ENCODE measurements at regions not wholly inside any gene's neighbourhood (a gene's known extent, or its start where the extent isn't known, plus 50 kb on each side); places are given as distances from the start of the nearest gene placed in this dataset.

GRCh38 chr9:129242971-129243561 lies 65.0 kb upstream of the IER5L start:
- no peak for DNase-seq (ENCODE audit: low read depth)

DNA sequence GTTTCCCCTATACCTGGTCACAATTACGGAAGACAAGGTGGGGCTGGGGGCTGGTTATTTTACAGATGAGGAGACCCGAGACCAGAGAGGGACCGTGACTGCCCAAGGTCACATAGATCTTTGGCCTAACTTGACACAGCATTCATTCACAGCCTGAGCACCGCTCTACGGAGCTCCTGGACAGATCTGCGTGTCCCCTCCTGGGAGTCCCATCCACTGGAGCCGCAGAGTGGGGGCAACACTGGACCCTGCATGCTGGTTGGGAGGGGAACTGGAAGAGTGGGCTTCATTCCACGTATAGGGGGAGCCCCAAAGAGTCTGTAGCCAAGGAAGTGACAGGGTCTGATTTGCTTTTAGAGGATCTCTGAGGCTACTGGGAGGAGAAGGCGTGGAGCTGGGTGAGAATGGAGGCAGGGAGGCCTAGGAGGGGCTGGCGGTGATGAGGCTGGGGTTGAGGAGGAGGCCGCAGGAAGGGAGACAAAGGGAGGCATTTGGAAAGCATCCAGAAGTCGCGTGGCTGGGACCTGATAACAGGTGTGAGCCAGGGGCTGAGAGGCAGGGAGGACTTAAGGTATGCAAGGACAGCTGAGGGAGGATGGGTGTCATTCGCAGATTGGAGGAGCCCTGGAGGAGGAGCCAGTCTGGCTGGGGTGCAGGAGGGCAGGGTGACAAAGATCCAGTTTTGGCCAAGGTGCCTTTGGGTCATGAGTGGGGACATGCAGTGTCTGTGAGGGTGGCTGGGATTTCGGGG lies 64.3 kb upstream of the IER5L start:
- no peak for DNase-seq (ENCODE audit: low read depth)

- no peak for DNase-seq (ENCODE audit: low read depth)
Observed at GRCh38 chr9:129241725-129242124, 63.7 kb upstream of the IER5L start.

GRCh38 chr9:129240581-129241211 lies 62.6 kb upstream of the IER5L start:
- DNase-seq (ENCODE audit: low read depth): no peak

DNA sequence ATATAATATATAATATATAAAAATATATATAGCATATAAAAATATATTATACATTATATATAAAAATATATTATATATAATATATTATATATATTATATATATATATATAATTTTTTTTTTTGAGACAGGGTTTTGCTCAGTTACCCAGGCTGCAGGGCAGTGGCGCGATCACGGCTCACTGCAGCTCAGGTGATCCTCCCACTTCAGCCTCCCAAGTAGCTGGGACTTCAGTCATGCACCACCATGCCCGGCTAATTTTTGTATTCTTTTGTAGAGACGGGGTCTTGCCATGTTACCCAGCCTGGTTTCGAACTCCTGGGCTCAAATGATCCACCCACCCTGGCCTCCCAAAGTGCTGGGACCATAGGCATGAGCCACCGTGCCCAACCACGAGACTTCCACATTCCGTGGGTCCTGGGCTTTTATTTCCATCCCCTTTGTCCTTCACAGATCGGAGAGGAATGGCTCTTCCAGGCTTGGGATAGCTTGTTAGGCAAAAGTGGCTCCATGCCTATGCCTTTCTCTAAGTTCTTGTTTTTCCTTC lies 62.0 kb upstream of the IER5L start:
- no peak for DNase-seq (ENCODE audit: low read depth)

DNA sequence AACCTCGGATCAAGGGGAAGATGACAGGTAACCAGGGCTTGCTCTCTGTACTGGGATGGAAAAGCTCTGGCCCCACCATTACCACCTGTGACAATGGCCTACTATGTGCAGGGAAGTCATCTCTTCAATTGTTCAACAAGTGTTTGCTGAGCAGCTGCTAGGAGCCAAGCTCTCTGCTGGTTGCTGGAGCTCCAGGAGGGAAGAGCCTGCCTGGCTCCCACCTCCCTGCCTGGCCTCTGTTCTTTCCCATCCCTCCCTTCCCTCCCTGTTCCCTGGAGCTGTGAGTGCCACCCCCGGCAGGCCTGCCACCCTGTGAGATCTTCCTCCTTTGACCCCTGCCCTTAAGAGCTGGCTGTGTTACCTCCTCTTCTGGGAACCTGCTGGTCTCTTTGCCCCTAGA lies 59.7 kb upstream of the IER5L start:
- no peak for DNase-seq (ENCODE audit: low read depth)

- peak; percentile 77 for DNase-seq (ENCODE audit: low read depth)
Observed at GRCh38 chr9:129237164-129237611, 59.1 kb upstream of the IER5L start.

DNA sequence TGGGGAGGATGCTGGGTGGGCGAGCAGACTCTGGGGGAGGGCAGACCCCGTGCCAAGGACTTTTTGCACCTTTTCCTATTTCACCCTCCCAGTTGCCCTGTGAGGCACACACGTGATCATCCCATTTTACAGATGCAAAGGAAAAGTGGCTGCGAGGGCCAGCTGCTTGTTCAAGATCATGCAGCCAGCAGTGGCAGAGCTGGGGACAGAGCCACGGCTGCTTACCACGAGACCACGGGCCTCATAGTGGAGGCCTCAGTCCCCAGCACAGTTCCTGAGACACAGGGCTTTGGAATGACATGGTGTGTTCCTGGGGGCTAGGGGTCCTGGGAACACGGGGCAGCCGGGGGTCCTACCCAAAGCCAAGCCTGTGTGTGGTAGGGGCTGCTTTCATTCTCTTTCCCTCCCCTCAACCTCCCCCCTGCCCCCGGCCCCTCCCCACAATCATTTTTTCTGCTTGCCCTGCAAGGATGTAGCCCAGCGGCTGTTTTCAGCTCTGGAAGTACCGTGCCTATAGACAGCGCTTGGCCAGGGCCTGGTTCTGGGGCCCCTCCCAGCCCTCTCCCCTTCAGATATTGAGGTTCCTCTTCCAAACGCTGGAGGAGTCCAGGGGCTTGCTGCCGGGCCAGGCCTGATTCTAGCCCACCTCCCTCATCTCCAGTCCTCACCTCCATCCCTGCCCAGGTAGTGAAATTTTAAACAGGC lies 58.5 kb upstream of the IER5L start:
- DNase-seq (ENCODE audit: low read depth): no peak

- DNase-seq (ENCODE audit: low read depth): peak; percentile 38
Observed at GRCh38 chr9:129235931-129236331, 57.9 kb upstream of the IER5L start.

- DNase-seq (ENCODE audit: low read depth): no peak
Observed at GRCh38 chr9:129235041-129235930, 57.2 kb upstream of the IER5L start.

GRCh38 chr9:129234491-129234890 lies 56.4 kb upstream of the IER5L start:
- DNase-seq (ENCODE audit: low read depth): no peak

GRCh38 chr9:129232839-129233591 lies 55.0 kb upstream of the IER5L start:
- DNase-seq (ENCODE audit: low read depth): no peak

DNA sequence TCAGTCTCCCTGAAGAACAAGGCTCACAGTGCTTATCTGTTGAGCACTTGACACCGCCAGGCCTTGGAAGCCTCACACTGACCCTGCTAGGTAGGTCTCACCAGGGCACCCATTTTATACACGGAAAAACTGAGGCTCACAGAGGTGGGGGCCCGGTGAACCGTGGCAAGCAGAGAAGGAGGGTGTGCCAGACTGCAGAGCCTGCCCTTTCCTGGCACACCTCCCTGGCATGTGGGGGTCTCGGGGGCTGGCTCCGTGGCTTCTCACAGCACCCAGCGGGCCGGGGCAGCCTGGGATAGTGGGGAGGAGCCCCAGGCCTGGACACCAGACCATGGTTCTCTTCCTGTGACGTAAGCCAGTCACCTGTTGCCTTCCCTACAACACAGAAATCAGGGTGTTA lies 53.7 kb upstream of the IER5L start:
- DNase-seq (ENCODE audit: low read depth): no peak

DNA sequence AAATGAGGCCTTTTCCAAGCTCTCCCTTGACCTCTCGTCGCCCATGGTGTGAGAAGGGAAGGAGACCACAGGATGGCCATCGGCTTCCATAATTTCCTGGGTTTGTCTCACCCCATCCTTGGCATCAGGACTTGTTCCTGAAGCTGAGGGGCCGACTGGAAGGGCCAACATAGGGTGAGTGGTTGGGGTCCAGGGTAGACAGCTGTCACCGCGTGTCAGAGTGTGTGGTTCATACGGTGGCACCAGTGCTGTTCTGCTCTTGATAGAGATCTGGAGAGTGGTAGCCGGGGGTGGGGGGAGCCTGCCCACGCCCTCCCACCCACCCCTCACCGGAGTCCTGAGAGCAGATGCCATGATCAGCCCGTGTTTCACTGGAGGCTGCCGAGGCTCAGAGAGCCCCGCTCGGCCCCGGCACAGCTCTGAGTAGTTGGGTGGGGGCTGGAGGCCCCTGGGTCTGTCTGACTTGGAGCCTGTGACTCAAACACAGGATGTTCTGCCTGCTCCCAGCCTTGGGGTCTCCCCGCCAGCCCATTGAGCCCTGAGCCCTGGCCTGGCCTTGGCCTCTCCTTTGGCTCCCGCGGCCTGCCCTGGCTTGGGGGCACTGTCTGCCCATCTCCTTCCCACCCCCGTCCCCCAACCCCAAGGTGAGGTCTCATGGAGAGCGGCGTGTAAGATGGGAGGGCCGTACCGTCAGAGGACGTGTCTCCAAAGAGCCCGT lies 53.1 kb upstream of the IER5L start:
- DNase-seq (ENCODE audit: low read depth): no peak

- no peak for DNase-seq (ENCODE audit: low read depth)
Observed at GRCh38 chr9:129230302-129230701, 52.2 kb upstream of the IER5L start.
